SK-N-SH treated with all-trans-retinoic acid at 6 μM for 48 hours (cell line): ENCODE measurements at regions not wholly inside any gene's neighbourhood (a gene's known extent, or its start where the extent isn't known, plus 50 kb on each side); places are given as distances from the start of the nearest gene placed in this dataset.

ENCODE experiments used
- ATAC-seq: fragments of 200-7000 bp; cut with Tn5 transposase; 3 replicates; pipeline ENCODE4 v1.9.1; 2020; ENCODE audit warnings: mild to moderate bottlenecking, moderate library complexity
- ARNTL ChIP-seq: fragments of 450-650 bp; formaldehyde crosslinking; IDR thresholded peaks from 2 replicates; pipeline ENCODE4 v1.5.0; 2020; ENCODE audit warnings: low read depth, mild to moderate bottlenecking, moderate library complexity, borderline replicate concordance
- BACH2 ChIP-seq: fragments of 250-450 bp; sonication (Bioruptor Pico); IDR thresholded peaks from 2 replicates; pipeline ENCODE4 v1.9.0; 2021; ENCODE audit warnings: mild to moderate bottlenecking, borderline replicate concordance
- CREB5 ChIP-seq: fragments of 250-450 bp; sonication (Bioruptor Pico); IDR thresholded peaks from 2 replicates; pipeline ENCODE4 v1.5.1; 2020; ENCODE audit warnings: low read depth, mild to moderate bottlenecking, moderate library complexity
- CSRNP3 ChIP-seq: fragments of 250-450 bp; sonication (Bioruptor Pico); IDR thresholded peaks from 2 replicates; pipeline ENCODE4 v1.5.1; 2021; ENCODE audit warnings: mild to moderate bottlenecking, moderate library complexity
- GLIS3 ChIP-seq: fragments of 250-450 bp; sonication (Bioruptor Pico); IDR thresholded peaks from 2 replicates; pipeline ENCODE4 v1.5.0; 2020; ENCODE audit warnings: mild to moderate bottlenecking, moderate library complexity
- ISL1 ChIP-seq: fragments of 250-450 bp; sonication (Bioruptor Pico); IDR thresholded peaks from 2 replicates; pipeline ENCODE4 v2.1.2; 2022; ENCODE audit warnings: mild to moderate bottlenecking, moderate library complexity
- OSR1 ChIP-seq: fragments of 250-450 bp; sonication (Bioruptor Pico); IDR thresholded peaks from 2 replicates; pipeline ENCODE4 v1.8.0; 2022; ENCODE audit warnings: moderate library complexity, mild to moderate bottlenecking, inconsistent platforms
- PATZ1 ChIP-seq: fragments of 250-450 bp; sonication (Bioruptor Pico); IDR thresholded peaks from 2 replicates; pipeline ENCODE4 v1.8.0; 2020; ENCODE audit warnings: mild to moderate bottlenecking, moderate library complexity, borderline replicate concordance
- POU6F1 ChIP-seq: fragments of 250-450 bp; sonication (Bioruptor Pico); IDR thresholded peaks from 2 replicates; pipeline ENCODE4 v1.8.0; 2021; ENCODE audit warnings: low read depth, mild to moderate bottlenecking, moderate library complexity, borderline replicate concordance
- PPARA ChIP-seq: fragments of 250-450 bp; sonication (Bioruptor Pico); IDR thresholded peaks from 2 replicates; pipeline ENCODE4 v1.5.0; 2020; ENCODE audit warnings: mild to moderate bottlenecking, borderline replicate concordance
- RARB ChIP-seq: fragments of 250-450 bp; sonication (Bioruptor Pico); IDR thresholded peaks from 2 replicates; pipeline ENCODE4 v1.8.0; 2021; ENCODE audit warnings: mild to moderate bottlenecking, moderate library complexity
- TCF4 ChIP-seq: fragments of 250-450 bp; sonication (Bioruptor Pico); IDR thresholded peaks from 2 replicates; pipeline ENCODE4 v1.8.0; 2021; ENCODE audit warnings: mild to moderate bottlenecking, moderate library complexity, borderline replicate concordance
- TOX ChIP-seq: fragments of 250-450 bp; sonication (Bioruptor Pico); IDR thresholded peaks from 2 replicates; pipeline ENCODE4 v1.8.0; 2021; ENCODE audit warnings: mild to moderate bottlenecking, moderate library complexity, borderline replicate concordance
- TSHZ2 ChIP-seq: fragments of 250-450 bp; sonication (Bioruptor Pico); IDR thresholded peaks from 2 replicates; pipeline ENCODE4 v1.5.0; 2020; ENCODE audit warnings: mild to moderate bottlenecking, moderate library complexity
- ZFP30 ChIP-seq: fragments of 450-650 bp; formaldehyde crosslinking; IDR thresholded peaks from 2 replicates; pipeline ENCODE4 v1.5.0; 2022; ENCODE audit warnings: mild to moderate bottlenecking, moderate library complexity
- ZNF70 ChIP-seq: fragments of 450-650 bp; formaldehyde crosslinking; IDR thresholded peaks from 2 replicates; pipeline ENCODE4 v1.5.0; 2020; ENCODE audit warnings: mild to moderate bottlenecking, moderate library complexity
- ZNF8 ChIP-seq: fragments of 450-650 bp; formaldehyde crosslinking; IDR thresholded peaks from 2 replicates; pipeline ENCODE4 v1.5.0; 2020; ENCODE audit warnings: mild to moderate bottlenecking, moderate library complexity

- no peak for ATAC-seq
Observed at GRCh38 chr6:76552268-76552667, 479.8 kb upstream of the IMPG1 start.

GRCh38 chr6:76533661-76534060, 461.2 kb upstream of the IMPG1 start:
- ATAC-seq = no peak
- TF ChIP-seq OSR1 (CRISPR knock-in tag) (no peak), ZNF70 (CRISPR knock-in tag) (no peak), ZFP30 (CRISPR knock-in tag) (no peak), TCF4 (CRISPR knock-in tag) (no peak), ZNF8 (CRISPR knock-in tag) (no peak), CSRNP3 (no peak), POU6F1 (CRISPR knock-in tag) (no peak)

More at GRCh38 chr6:76552268-76552667, 479.8 kb upstream of the IMPG1 start:
- TF ChIP-seq GLIS3 (CRISPR knock-in tag) (no peak), CREB5 (no peak), BACH2 (CRISPR knock-in tag) (no peak), POU6F1 (CRISPR knock-in tag) (no peak), TSHZ2 (CRISPR knock-in tag) (no peak), PATZ1 (no peak), OSR1 (CRISPR knock-in tag) (no peak), ZFP30 (CRISPR knock-in tag) (no peak), CSRNP3 (no peak), ARNTL (CRISPR knock-in tag) (no peak), PPARA (CRISPR knock-in tag) (no peak), RARB (CRISPR knock-in tag) (no peak), TOX (no peak), ISL1 (CRISPR knock-in tag) (no peak)
- TF ChIP-seq, all 23 proteins: peak for 0
